ENCODE measurements at regions not wholly inside any gene's neighbourhood (a gene's known extent, or its start where the extent isn't known, plus 50 kb on each side); places are given as distances from the start of the nearest gene placed in this dataset.

DNA sequence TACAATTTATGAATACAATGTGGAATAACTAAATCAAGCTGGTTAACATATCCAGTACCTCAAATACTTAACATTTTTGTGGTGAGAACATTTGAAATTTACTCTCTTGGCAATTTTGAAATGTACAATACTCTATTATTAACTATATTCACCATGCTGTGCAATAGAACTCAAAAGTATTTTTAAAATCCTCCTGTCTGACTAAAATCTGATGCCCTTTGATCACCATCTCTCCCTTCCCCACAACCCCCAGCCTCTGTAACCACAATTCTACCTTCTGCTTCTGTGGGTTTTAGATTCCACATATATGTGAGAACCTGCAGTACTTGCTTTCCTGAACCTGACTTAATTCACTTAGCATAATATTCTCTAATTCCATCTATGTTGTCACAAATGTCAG lies 71.6 kb upstream of the ALOX12 start:
- intact Hi-C loops (cut with micrococcal nuclease; ENCODE audit: unreplicated experiment) (no loop called here), in situ Hi-C loops (cut with HindIII; ENCODE audit: extremely low pct_ligation_motif_present, low pct_unique_long_range_greater_than_20kb) (no loop called here)
- H3K27me3 ChIP-seq (ENCODE audit: control insufficient read depth in 1 of 2, insufficient read depth in 2 of 2, low read length in 2 of 2) = no peaks in the 10 kb centered on the region
- H2AFZ ChIP-seq (ENCODE audit: low read length) = no peak overlapping the region
- H4K20me1 ChIP-seq (ENCODE audit: insufficient read depth, low read length) = no peaks in the 10 kb centered on the region
- peaks cover 6% of the 10 kb centered on the region; the same call in 1 of the 2 replicates for H3K9me3 ChIP-seq (ENCODE audit: low read length)
- no peak overlapping the region for H3K4me3 ChIP-seq (replicated peaks in 1 of 3; ENCODE audit: insufficient read depth in 1 of 3, low read depth in 2 of 3, low read length in 3 of 3)
- H3K4me2 ChIP-seq (ENCODE audit: low read depth, low read length) = no peak overlapping the region
- H3K79me2 ChIP-seq (ENCODE audit: insufficient read depth, low read length) = no peaks in the 10 kb centered on the region
- no TSS peak for BruUV-seq (replicated peaks)
- TF ChIP-seq HOXA5 (CRISPR knock-in tag; IDR thresholded peaks at IDR 0.05) (no peak), ZNF768 (CRISPR knock-in tag; IDR thresholded peaks at IDR 0.05) (no peak), SETDB1 (CRISPR knock-in tag; IDR thresholded peaks at IDR 0.05; ENCODE audit: borderline replicate concordance) (no peak)
- CTCF ChIA-PET (ENCODE audit: low intra/inter-chr PET ratio, low total read pairs) = no interaction called here
- no peak overlapping the region for H3K27ac ChIP-seq (ENCODE audit: extremely low read length, insufficient read depth, low read length)
- ATAC-seq (no peak), DNase-seq (ENCODE audit: low spot score) (no peak), FAIRE-seq (no peak)
- H3K4me1 ChIP-seq (ENCODE audit: insufficient read depth, low read length) = no peaks in the 10 kb centered on the region
- H3K36me3 ChIP-seq (replicated peaks in 1 of 2; ENCODE audit: control insufficient read depth in 1 of 2, insufficient read depth in 2 of 2, low read length in 2 of 2) = peaks cover 0 to 6% of the 10 kb centered on the region in 2 experiments; a peak in 1 of 5 replicates
- POLR2A ChIA-PET = no interaction called here
- no peak overlapping the region for H3K9ac ChIP-seq (ENCODE audit: insufficient read depth, low read depth, low read length)

DNA sequence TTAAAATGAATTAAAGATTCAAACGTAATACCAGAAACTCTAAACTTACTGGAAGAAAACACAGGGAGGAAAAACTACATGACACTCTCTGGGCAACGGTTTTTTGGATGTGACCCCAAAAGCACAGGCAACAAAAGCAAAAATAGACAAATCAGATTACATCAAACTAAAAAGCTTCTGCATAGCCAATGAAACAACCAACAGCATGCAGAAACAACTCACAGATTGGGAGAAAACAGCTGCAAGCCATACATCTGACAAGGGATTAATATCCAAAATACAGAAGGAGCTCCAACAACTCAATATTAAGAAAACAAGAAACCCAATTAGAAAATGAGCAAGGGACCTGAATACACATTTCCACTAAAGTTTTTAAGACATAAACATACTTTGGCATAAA lies 69.2 kb upstream of the ALOX12 start:
- TF ChIP-seq SKI (IDR thresholded peaks at IDR 0.05; ENCODE audit: partially characterized antibody) (no peak), KLF15 (CRISPR knock-in tag; IDR thresholded peaks at IDR 0.05; ENCODE audit: borderline replicate concordance) (no peak), ZBTB20 (CRISPR knock-in tag; IDR thresholded peaks at IDR 0.05; ENCODE audit: borderline replicate concordance, low read depth) (no peak)
- DNase-seq (ENCODE audit: low spot score) = no peak
- ChIA-PET CTCF (ENCODE audit: low intra/inter-chr PET ratio, low total read pairs) (no interaction called here), POLR2A (no interaction called here)
- ATAC-seq = no peak
- Histone ChIP-seq H3K4me1 (ENCODE audit: insufficient read depth, low read length) (no peaks in the 10 kb centered on the region), H3K36me3 (replicated peaks in 1 of 2; ENCODE audit: control insufficient read depth in 1 of 2, insufficient read depth in 2 of 2, low read length in 2 of 2) (peaks cover 0 to 6% of the 10 kb centered on the region in 2 experiments; a peak in 1 of 5 replicates), H3K4me3 (replicated peaks in 1 of 3; ENCODE audit: insufficient read depth in 1 of 3, low read depth in 2 of 3, low read length in 3 of 3) (no peak overlapping the region), H4K20me1 (ENCODE audit: insufficient read depth, low read length) (no peaks in the 10 kb centered on the region), H3K27ac (ENCODE audit: extremely low read length, insufficient read depth, low read length) (no peak overlapping the region), H3K27me3 (ENCODE audit: control insufficient read depth in 1 of 2, insufficient read depth in 2 of 2, low read length in 2 of 2) (no peaks in the 10 kb centered on the region), H3K9me3 (ENCODE audit: low read length) (peaks cover 6% of the 10 kb centered on the region; the same call in 1 of the 2 replicates), H3K79me2 (ENCODE audit: insufficient read depth, low read length) (no peaks in the 10 kb centered on the region), H2AFZ (ENCODE audit: low read length) (no peak overlapping the region), H3K4me2 (ENCODE audit: low read depth, low read length) (no peak overlapping the region), H3K9ac (ENCODE audit: insufficient read depth, low read depth, low read length) (no peak overlapping the region)
- no peak for FAIRE-seq
- WGBS (ENCODE audit: low lambda C conversion rate) = 99% methylated on average over 2 of the region's 2 CpGs
- intact Hi-C loops (cut with micrococcal nuclease; ENCODE audit: unreplicated experiment) (no loop called here), in situ Hi-C loops (cut with HindIII; ENCODE audit: extremely low pct_ligation_motif_present, low pct_unique_long_range_greater_than_20kb) (no loop called here)
- no TSS peak for BruUV-seq (replicated peaks)

Measured in HepG2 (cell line).